ENCODE measurements at regions not wholly inside any gene's neighbourhood (a gene's known extent, or its start where the extent isn't known, plus 50 kb on each side); places are given as distances from the start of the nearest gene placed in this dataset.

DNA sequence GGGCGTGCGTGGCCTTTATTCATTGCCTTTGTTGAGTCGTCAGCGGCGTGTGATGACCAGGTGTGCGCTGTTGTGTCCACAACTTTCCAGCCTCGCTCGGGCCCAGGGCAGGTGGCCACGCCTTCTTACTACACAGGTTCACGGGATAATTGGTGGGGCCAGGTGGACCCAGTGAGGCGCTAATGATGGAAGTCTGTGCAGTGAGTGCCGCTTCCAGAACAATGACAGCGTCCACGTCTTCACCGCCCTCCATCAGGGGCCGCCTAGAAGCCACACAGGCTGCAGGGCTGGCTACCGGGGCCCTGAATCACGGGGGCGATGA is 1197.3 kb downstream of the BRD1 start:
- ChIA-PET CTCF (interaction anchor here (0.6 kb wide), 1 partner anchor 201 kb away, joined by 3 read pairs; no protein-coding TSS in a partner anchor), POLR2A (no interaction called here)
- Histone ChIP-seq H3K36me3 (ENCODE audit: control insufficient read depth in 2 of 2, insufficient read depth in 1 of 2, low read length in 2 of 2) (no peaks in the 10 kb centered on the region), H3K9me3 (ENCODE audit: control insufficient read depth, insufficient read depth, low read depth, low read length) (no peaks in the 10 kb centered on the region), H3K27ac (ENCODE audit: extremely low read depth, low read depth, low read length) (no peak overlapping the region), H3K4me1 (ENCODE audit: control insufficient read depth, insufficient read depth, low read length) (no peaks in the 10 kb centered on the region; the same call in 1 of the 2 replicates), H3K4me3 (ENCODE audit: low read depth, low read length) (no peak overlapping the region)
- TF ChIP-seq ZNF514 (tag by site-specific recombination; IDR thresholded peaks at IDR 0.05) (no peak), ZNF184 (tag by site-specific recombination; IDR thresholded peaks at IDR 0.05) (no peak), MZF1 (tag by site-specific recombination; IDR thresholded peaks at IDR 0.05; ENCODE audit: borderline replicate concordance) (no peak), OSR2 (tag by site-specific recombination; IDR thresholded peaks at IDR 0.05) (no peak), ZNF155 (tag by site-specific recombination; IDR thresholded peaks at IDR 0.05) (no peak), ZNF24 (tag by site-specific recombination; IDR thresholded peaks at IDR 0.05) (no peak), KLF1 (tag by site-specific recombination; IDR thresholded peaks at IDR 0.05) (no peak), HOXA7 (CRISPR knock-in tag; IDR thresholded peaks at IDR 0.05; ENCODE audit: borderline replicate concordance) (no peak)

DNA sequence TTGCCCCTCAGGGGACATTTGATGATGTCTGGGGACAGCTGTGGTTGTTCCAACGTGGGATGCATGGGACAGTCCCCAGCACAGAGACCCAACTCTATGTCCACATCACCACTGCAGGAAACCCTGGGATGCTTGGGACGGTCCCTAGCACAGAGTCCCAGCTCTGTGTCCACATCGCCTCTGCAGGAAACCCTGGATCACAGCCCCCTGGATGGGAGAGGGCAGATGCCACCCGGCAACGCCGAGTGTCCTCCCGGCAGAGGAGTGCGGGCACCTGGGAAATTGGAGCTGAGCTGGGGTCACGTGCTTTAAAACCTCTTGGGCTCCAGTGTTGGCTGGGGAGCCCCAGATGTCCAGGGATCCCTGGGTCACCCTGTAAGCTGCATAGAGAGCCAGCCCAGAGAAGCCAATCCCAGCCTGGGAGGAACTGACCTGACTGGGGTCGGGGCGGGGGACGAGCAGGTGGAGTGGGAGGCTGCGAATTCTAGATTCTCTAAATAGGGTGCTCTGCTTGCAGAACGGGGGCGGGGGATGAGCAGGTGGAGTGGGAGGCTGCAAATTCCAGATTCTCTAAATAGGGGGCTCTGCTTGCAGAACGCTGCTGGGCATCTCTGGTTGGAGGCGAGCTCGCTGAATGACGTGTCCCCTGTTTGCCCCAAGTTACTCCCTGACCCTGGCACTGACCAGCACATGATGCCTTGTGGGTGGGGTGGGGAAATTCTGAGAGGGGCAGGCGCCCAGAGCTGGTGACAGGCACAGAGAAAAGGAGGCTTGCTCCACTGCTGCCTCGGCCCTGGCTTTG is 1197.8 kb downstream of the BRD1 start:
- CTCF ChIA-PET: no interaction called here
- POLR2A ChIA-PET: no interaction called here
- no peak overlapping the region for H3K27ac ChIP-seq (ENCODE audit: extremely low read depth, low read depth, low read length)
- H3K9me3 ChIP-seq (ENCODE audit: control insufficient read depth, insufficient read depth, low read depth, low read length): no peaks in the 10 kb centered on the region
- H3K4me3 ChIP-seq (ENCODE audit: low read depth, low read length): no peak overlapping the region
- H3K4me1 ChIP-seq (ENCODE audit: control insufficient read depth, insufficient read depth, low read length): no peaks in the 10 kb centered on the region; the same call in 1 of the 2 replicates
- TF ChIP-seq, protein P1, sequence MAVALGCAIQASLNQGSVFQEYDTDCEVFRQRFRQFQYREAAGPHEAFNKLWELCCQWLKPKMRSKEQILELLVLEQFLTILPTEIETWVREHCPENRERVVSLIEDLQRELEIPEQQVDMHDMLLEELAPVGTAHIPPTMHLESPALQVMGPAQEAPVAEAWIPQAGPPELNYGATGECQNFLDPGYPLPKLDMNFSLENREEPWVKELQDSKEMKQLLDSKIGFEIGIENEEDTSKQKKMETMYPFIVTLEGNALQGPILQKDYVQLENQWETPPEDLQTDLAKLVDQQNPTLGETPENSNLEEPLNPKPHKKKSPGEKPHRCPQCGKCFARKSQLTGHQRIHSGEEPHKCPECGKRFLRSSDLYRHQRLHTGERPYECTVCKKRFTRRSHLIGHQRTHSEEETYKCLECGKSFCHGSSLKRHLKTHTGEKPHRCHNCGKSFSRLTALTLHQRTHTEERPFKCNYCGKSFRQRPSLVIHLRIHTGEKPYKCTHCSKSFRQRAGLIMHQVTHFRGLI (tag by site-specific recombination; IDR thresholded peaks at IDR 0.05): no peak
- TF ChIP-seq OVOL3 (tag by site-specific recombination; IDR thresholded peaks at IDR 0.05) (no peak), ZFHX2 (tag by site-specific recombination; conservative IDR thresholded peaks at IDR 0.05) (peak; percentile 48), EGR2 (tag by site-specific recombination; IDR thresholded peaks at IDR 0.05; ENCODE audit: low read depth) (peak; percentile 66), ZNF473 (tag by site-specific recombination; IDR thresholded peaks at IDR 0.05) (no peak), RBAK (tag by site-specific recombination; IDR thresholded peaks at IDR 0.05) (no peak), ZFP37 (tag by site-specific recombination; IDR thresholded peaks at IDR 0.05) (no peak), ZNF544 (tag by site-specific recombination; IDR thresholded peaks at IDR 0.05) (no peak), ZNF792 (tag by site-specific recombination; IDR thresholded peaks at IDR 0.05) (no peak), ZSCAN23 (tag by site-specific recombination; IDR thresholded peaks at IDR 0.05) (no peak), KLF10 (tag by site-specific recombination; IDR thresholded peaks at IDR 0.05) (no peak), ZIC2 (tag by site-specific recombination; IDR thresholded peaks at IDR 0.05) (no peak), ZNF16 (tag by site-specific recombination; IDR thresholded peaks at IDR 0.05; ENCODE audit: low read depth) (no peak)
- TF ChIP-seq, protein P2, sequence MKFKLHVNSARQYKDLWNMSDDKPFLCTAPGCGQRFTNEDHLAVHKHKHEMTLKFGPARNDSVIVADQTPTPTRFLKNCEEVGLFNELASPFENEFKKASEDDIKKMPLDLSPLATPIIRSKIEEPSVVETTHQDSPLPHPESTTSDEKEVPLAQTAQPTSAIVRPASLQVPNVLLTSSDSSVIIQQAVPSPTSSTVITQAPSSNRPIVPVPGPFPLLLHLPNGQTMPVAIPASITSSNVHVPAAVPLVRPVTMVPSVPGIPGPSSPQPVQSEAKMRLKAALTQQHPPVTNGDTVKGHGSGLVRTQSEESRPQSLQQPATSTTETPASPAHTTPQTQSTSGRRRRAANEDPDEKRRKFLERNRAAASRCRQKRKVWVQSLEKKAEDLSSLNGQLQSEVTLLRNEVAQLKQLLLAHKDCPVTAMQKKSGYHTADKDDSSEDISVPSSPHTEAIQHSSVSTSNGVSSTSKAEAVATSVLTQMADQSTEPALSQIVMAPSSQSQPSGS (tag by site-specific recombination; IDR thresholded peaks at IDR 0.05; ENCODE audit: low read depth): no peak
- TF ChIP-seq, protein P3, sequence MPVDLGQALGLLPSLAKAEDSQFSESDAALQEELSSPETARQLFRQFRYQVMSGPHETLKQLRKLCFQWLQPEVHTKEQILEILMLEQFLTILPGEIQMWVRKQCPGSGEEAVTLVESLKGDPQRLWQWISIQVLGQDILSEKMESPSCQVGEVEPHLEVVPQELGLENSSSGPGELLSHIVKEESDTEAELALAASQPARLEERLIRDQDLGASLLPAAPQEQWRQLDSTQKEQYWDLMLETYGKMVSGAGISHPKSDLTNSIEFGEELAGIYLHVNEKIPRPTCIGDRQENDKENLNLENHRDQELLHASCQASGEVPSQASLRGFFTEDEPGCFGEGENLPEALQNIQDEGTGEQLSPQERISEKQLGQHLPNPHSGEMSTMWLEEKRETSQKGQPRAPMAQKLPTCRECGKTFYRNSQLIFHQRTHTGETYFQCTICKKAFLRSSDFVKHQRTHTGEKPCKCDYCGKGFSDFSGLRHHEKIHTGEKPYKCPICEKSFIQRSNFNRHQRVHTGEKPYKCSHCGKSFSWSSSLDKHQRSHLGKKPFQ (tag by site-specific recombination; IDR thresholded peaks at IDR 0.05): no peak
- TF ChIP-seq, protein P4, sequence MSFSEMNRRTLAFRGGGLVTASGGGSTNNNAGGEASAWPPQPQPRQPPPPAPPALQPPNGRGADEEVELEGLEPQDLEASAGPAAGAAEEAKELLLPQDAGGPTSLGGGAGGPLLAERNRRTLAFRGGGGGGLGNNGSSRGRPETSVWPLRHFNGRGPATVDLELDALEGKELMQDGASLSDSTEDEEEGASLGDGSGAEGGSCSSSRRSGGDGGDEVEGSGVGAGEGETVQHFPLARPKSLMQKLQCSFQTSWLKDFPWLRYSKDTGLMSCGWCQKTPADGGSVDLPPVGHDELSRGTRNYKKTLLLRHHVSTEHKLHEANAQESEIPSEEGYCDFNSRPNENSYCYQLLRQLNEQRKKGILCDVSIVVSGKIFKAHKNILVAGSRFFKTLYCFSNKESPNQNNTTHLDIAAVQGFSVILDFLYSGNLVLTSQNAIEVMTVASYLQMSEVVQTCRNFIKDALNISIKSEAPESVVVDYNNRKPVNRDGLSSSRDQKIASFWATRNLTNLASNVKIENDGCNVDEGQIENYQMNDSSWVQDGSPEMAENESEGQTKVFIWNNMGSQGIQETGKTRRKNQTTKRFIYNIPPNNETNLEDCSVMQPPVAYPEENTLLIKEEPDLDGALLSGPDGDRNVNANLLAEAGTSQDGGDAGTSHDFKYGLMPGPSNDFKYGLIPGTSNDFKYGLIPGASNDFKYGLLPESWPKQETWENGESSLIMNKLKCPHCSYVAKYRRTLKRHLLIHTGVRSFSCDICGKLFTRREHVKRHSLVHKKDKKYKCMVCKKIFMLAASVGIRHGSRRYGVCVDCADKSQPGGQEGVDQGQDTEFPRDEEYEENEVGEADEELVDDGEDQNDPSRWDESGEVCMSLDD (tag by site-specific recombination; IDR thresholded peaks at IDR 0.05): no peak
- TF ChIP-seq, protein P5, sequence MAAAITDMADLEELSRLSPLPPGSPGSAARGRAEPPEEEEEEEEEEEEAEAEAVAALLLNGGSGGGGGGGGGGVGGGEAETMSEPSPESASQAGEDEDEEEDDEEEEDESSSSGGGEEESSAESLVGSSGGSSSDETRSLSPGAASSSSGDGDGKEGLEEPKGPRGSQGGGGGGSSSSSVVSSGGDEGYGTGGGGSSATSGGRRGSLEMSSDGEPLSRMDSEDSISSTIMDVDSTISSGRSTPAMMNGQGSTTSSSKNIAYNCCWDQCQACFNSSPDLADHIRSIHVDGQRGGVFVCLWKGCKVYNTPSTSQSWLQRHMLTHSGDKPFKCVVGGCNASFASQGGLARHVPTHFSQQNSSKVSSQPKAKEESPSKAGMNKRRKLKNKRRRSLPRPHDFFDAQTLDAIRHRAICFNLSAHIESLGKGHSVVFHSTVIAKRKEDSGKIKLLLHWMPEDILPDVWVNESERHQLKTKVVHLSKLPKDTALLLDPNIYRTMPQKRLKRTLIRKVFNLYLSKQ (tag by site-specific recombination; IDR thresholded peaks at IDR 0.05; ENCODE audit: borderline replicate concordance): no peak
- H3K36me3 ChIP-seq (ENCODE audit: control insufficient read depth in 2 of 2, insufficient read depth in 1 of 2, low read length in 2 of 2): no peaks in the 10 kb centered on the region
